Body of pancreas (tissue), 4 donors: ENCODE measurements at regions not wholly inside any gene's neighbourhood (a gene's known extent, or its start where the extent isn't known, plus 50 kb on each side); places are given as distances from the start of the nearest gene placed in this dataset.

Source experiments
- ATAC-seq: fragments of 150-250 bp; one replicate; pipeline ENCODE4 v1.9.1; 2016
- DNase-seq, 4 donors: peaks; one replicate each; pipeline ENCODE4 v3.0.0-alpha.2; 2019
- H3K27ac ChIP-seq, 4 donors: fragments of 200-600 bp; sonication (generic); 1 replicate in 3 of 4; 2 replicates in 1 of 4; pipeline versions ENCODE4 v1.5.1 to v1.6.1; 2016 to 2019; ENCODE audit warnings: mild to moderate bottlenecking in 1 of 4, mixed read lengths in 1 of 4, moderate library complexity in 1 of 4
- H3K27me3 ChIP-seq, 2 donors: fragments of 200-600 bp; sonication (generic); one replicate each; pipeline ENCODE4 v1.6.0; 2016; ENCODE audit warnings: mild to moderate bottlenecking in 1 of 2
- H3K36me3 ChIP-seq, 2 donors: fragments of 200-600 bp; sonication (generic); replicated peaks in 1 of 2; 2 replicates each; pipeline ENCODE4 v1.5.1; 2016; ENCODE audit warnings: low read depth in 2 of 2; ENCODE audit not compliant: insufficient read depth in 1 of 2
- H3K4me1 ChIP-seq: fragments of 200-600 bp; sonication (generic); one replicate; pipeline ENCODE4 v1.6.0; 2016
- H3K4me3 ChIP-seq, 2 donors: fragments of 200-600 bp; sonication (generic); 1 replicate in 1 of 2; 2 replicates in 1 of 2; pipeline ENCODE4 v1.5.1; 2016 to 2019
- H3K9me3 ChIP-seq, 3 donors: fragments of 200-600 bp; sonication (generic); 1 replicate in 2 of 3; 2 replicates in 1 of 3; pipeline ENCODE4 v1.5.1; 2016
- CTCF ChIP-seq, 7 experiments: fragments of 450-650 bp in 4 of 7; fragments of 200-600 bp in 3 of 7; sonication (generic) in 3 of 7; IDR thresholded peaks; one replicate each; pipeline ENCODE4 v1.5.1; 2016 to 2019; ENCODE audit warnings: antibody characterized with exemption in 7 of 7
- POLR2A ChIP-seq, 3 donors: fragments of 450-650 bp; IDR thresholded peaks; one replicate each; pipeline ENCODE4 v1.6.1; 2016; ENCODE audit warnings: antibody characterized with exemption in 3 of 3, mild to moderate bottlenecking in 2 of 3
- WGBS, 2 donors: methylation state at CpG; one replicate each; pipeline ENCODE4 v1.1.5; 2017; 5-methylcytosine and 5-hydroxymethylcytosine counted together
- intact Hi-C: fragments of 100-400 bp; cut with DNase I; formaldehyde crosslinking; loops from one replicate; pipeline ENCODE4 v1.15.1; 2023

- H3K9me3 ChIP-seq: no peaks in the 10 kb centered on the region
- no peak for ATAC-seq
- TF ChIP-seq CTCF (IDR thresholded peaks at IDR 0.05) (no peak), POLR2A (IDR thresholded peaks at IDR 0.05) (no peak)
Observed at GRCh38 chr2:62284980-62285379, 89.1 kb downstream of the B3GNT2 start.

GRCh38 chr2:62284471-62284870, 88.6 kb downstream of the B3GNT2 start:
- ATAC-seq: no peak
- 93 to 94% methylated on average over 2 of the region's 2 CpGs for WGBS, 2 donors
- intact Hi-C loops: no loop called here

More at GRCh38 chr2:62284980-62285379, 89.1 kb downstream of the B3GNT2 start:
- H3K4me1 ChIP-seq: no peaks in the 10 kb centered on the region
- no peak overlapping the region for H3K4me3 ChIP-seq
- WGBS, 2 donors: 84 to 87% methylated on average over 4 of the region's 4 CpGs
- DNase-seq: no peak
- intact Hi-C loops: no loop called here
- H3K27ac ChIP-seq: no peak overlapping the region
- H3K27me3 ChIP-seq: no peaks in the 10 kb centered on the region
- H3K36me3 ChIP-seq: no peaks in the 10 kb centered on the region

GRCh38 chr2:62283147-62283546, 87.2 kb downstream of the B3GNT2 start:
- no peaks in the 10 kb centered on the region for H3K27me3 ChIP-seq
- H3K36me3 ChIP-seq: no peaks in the 10 kb centered on the region
- intact Hi-C loops: no loop called here
- WGBS, 2 donors: 94 to 100% methylated on average over 1 of the region's 1 CpG
- peaks cover 11% of the 10 kb centered on the region for H3K4me1 ChIP-seq
- no peaks in the 10 kb centered on the region for H3K9me3 ChIP-seq
- no peak overlapping the region for H3K27ac ChIP-seq
- ATAC-seq (no peak), DNase-seq (no peak)
- no peak overlapping the region for H3K4me3 ChIP-seq
- TF ChIP-seq CTCF (IDR thresholded peaks at IDR 0.05): no peak
- TF ChIP-seq POLR2A (IDR thresholded peaks at IDR 0.05): no peak

More at GRCh38 chr2:62284471-62284870, 88.6 kb downstream of the B3GNT2 start:
- Histone ChIP-seq H3K4me3 (no peak overlapping the region), H3K4me1 (no peaks in the 10 kb centered on the region), H3K27ac (no peak overlapping the region), H3K9me3 (no peaks in the 10 kb centered on the region), H3K27me3 (no peaks in the 10 kb centered on the region), H3K36me3 (no peaks in the 10 kb centered on the region)
- no peak for DNase-seq
- TF ChIP-seq POLR2A (IDR thresholded peaks at IDR 0.05): no peak
- TF ChIP-seq CTCF (IDR thresholded peaks at IDR 0.05): no peak

GRCh38 chr2:62281663-62282062, 85.7 kb downstream of the B3GNT2 start:
- intact Hi-C loops: no loop called here
- Histone ChIP-seq H3K9me3 (no peaks in the 10 kb centered on the region), H3K4me1 (peaks cover 18% of the 10 kb centered on the region), H3K36me3 (no peaks in the 10 kb centered on the region), H3K27ac (no peak overlapping the region), H3K27me3 (no peaks in the 10 kb centered on the region), H3K4me3 (no peak overlapping the region)
- 7 to 18% methylated on average over 1 of the region's 1 CpG for WGBS, 2 donors
- ATAC-seq: no peak
- DNase-seq: no peak
- no peak for TF ChIP-seq CTCF (IDR thresholded peaks at IDR 0.05)
- TF ChIP-seq POLR2A (IDR thresholded peaks at IDR 0.05): no peak

- intact Hi-C loops: no loop called here
- no peak for ATAC-seq
- Histone ChIP-seq H3K27ac (peak overlapping the region in 2 of 4 donors; percentile 36 to 49), H3K4me3 (no peak overlapping the region), H3K27me3 (no peaks in the 10 kb centered on the region), H3K4me1 (peaks cover 18% of the 10 kb centered on the region), H3K9me3 (no peaks in the 10 kb centered on the region), H3K36me3 (no peaks in the 10 kb centered on the region)
- WGBS, 2 donors: 95 to 100% methylated on average over 1 of the region's 1 CpG
- TF ChIP-seq POLR2A (IDR thresholded peaks at IDR 0.05): no peak
- TF ChIP-seq CTCF (IDR thresholded peaks at IDR 0.05): no peak
- DNase-seq: no peak
Observed at GRCh38 chr2:62277688-62278087, 81.8 kb downstream of the B3GNT2 start.
